ENCODE measurements at regions not wholly inside any gene's neighbourhood (a gene's known extent, or its start where the extent isn't known, plus 50 kb on each side); places are given as distances from the start of the nearest gene placed in this dataset.

DNA sequence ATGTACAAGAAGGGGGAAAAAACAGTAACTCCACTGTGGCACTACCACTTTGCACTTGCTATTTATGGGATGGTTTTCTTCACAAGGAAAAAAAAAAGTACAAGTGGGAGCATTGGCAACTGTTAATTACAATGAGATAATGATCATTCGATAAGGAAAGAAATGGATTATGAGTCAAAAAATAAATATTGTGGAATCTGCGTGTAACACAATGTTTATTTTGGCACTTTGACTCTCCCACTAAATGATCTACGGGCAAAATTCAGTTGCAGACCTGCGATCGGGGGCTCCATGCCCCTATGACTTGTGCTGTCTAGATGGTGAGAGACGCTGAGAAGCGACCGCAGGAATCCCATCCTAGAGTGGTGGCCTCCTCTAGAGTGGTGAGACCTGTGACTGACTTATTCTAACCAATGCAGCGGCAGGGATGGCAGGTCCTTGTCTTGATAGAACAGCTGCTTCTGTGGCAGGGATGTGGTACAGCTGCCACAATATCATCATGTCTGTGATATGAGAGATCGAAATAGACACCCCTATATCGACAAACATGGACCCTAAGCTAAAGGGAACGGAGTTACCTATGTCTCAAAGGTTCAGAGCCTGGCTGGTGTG is 345.0 kb upstream of the KLF6 start:
- TF ChIP-seq, protein P1, sequence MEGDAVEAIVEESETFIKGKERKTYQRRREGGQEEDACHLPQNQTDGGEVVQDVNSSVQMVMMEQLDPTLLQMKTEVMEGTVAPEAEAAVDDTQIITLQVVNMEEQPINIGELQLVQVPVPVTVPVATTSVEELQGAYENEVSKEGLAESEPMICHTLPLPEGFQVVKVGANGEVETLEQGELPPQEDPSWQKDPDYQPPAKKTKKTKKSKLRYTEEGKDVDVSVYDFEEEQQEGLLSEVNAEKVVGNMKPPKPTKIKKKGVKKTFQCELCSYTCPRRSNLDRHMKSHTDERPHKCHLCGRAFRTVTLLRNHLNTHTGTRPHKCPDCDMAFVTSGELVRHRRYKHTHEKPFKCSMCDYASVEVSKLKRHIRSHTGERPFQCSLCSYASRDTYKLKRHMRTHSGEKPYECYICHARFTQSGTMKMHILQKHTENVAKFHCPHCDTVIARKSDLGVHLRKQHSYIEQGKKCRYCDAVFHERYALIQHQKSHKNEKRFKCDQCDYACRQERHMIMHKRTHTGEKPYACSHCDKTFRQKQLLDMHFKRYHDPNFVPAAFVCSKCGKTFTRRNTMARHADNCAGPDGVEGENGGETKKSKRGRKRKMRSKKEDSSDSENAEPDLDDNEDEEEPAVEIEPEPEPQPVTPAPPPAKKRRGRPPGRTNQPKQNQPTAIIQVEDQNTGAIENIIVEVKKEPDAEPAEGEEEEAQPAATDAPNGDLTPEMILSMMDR (IDR thresholded peaks at IDR 0.05; ENCODE audit: low read depth, low read length), result no peak
- no peak overlapping the region for H3K4me3 ChIP-seq (ENCODE audit: low read depth, low read length)

DNA sequence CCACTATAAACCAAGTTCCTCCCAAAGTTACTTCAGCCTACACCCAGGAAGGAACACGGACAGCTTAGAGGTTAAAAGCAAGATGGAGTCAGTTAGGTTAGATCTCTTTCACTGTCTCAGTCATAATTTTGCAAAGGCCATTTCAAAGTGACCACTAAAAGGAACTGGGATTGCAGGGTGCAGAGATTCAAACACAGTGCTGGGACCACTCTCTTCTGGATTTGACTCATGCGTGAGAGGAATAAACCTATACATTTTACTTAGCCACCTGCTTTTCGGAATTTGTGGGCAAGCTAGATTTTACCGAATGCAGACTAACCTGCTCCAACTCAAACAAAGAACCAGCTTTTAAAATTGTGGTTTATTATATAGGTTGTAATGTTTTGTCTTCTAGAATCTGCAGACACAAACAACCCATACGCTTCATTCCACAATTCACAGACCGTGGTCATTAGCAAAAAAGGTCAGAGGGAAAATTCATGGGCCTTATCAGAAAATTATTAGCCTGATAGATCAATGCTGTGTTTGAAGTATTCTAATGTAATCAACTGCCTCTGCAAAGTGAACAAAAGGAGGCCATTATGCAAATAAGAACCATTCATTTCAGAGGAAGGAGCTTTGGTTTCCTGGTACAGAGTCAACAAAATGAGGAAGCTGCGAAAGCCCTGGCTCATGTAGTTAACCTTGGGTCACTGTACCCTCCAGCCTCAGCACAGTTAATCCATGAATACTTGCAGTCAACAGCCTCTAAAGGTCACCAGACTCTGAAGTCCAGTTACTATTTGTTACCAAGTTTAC is 342.7 kb upstream of the KLF6 start:
- H3K4me3 ChIP-seq (ENCODE audit: low read depth, low read length), result no peak overlapping the region
- TF ChIP-seq, protein P1 (IDR thresholded peaks at IDR 0.05; ENCODE audit: low read depth, low read length), result no peak

DNA sequence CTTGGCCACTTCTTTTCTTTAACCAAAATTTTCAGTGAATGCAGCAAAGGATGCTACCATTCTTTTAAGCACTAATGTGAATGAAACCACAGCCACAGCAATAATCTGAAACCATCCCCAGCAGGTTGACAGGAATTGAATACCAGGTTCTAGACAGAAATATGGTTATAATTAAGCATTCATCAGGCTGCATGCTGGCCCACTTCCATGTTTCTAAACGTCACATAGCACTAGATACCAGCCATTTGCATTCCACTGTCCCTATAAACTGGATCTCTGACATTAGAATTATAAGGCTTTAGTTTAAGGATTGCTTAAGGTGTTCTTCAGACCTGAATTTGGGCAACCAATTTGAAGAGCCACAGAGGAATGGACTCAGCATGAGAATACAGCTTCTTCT is 340.8 kb upstream of the KLF6 start:
- TF ChIP-seq, protein P1 (IDR thresholded peaks at IDR 0.05; ENCODE audit: low read depth, low read length), result no peak
- H3K4me3 ChIP-seq (ENCODE audit: low read depth, low read length), result no peak overlapping the region

DNA sequence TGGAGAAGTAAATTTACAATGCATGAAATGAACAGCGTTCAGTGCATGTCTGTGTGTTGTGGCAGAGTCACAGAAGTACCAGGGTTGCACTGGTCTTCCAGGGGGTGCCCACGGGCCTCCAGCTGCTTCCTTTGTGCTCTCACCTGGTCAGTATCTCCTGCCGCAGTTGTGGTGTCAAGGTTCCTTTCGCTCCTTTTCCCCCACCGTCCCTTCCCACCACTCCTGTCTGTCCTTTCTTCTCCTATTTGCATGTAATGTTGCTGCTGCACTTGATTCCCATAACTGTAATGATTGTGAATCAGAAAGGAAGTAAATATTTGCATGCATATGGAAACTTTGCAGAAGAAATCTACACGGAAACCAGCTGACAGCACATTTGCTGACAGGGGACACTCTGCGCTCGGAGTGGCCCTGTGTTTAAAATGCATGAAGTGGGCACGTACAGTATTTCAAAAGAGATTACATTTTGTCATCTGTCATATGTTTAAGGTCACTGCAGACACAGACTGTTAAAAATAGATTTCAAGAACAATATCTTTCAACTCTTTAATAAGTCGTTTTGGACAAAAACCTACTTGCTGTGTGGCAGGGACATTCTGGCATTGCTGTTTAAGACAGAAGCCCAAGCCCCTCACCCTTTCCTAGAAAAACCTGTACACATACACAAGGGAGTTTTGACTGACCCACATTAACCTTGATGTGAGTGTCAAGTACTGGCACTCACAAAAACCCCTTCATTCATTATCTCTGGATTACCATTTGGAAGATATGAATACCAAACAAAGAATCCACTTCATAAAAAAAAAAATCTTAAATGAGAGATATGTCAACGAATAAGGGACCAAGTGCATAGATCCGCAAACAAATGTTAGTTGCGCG is 336.7 kb upstream of the KLF6 start:
- TF ChIP-seq, protein P1 (IDR thresholded peaks at IDR 0.05; ENCODE audit: low read depth, low read length), result no peak
- H3K4me3 ChIP-seq (ENCODE audit: low read depth, low read length), result no peak overlapping the region

DNA sequence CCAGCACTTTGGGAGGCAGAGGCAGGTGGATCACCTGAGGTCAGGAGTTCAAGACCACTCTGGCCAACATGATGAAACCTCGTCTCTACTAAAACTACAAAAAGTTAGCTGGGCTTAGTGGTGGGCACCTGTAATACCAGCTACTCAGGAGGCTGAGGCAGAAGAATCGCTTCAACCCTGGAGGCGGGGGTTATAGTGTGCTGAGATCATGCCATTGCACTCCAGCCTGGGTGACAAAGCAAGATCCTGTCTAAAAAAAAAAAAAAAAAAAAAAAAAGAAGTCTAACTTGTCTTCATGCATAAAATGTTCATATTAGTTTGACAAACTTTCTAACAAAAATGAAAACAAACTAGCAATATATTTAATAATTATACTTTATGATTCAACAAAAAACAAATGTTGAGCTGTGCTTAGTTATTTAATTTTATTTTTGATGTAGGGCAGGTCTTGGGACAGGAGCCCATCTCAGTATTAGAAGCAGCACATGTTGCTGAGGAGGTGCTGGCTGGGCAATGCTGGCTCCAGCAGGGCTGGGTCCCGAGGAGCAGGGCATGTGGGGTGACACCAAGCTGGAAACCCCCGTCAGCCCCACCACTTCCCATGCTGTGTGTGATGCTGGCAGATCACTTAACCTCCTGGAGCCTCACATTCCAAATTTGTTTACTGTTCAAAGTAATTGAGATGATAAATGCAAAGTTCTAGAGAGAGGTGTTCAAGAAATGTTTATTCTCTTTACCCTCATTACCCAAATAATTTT is 335.3 kb upstream of the KLF6 start:
- TF ChIP-seq, protein P1 (IDR thresholded peaks at IDR 0.05; ENCODE audit: low read depth, low read length), result no peak
- no peak overlapping the region for H3K4me3 ChIP-seq (ENCODE audit: low read depth, low read length)

DNA sequence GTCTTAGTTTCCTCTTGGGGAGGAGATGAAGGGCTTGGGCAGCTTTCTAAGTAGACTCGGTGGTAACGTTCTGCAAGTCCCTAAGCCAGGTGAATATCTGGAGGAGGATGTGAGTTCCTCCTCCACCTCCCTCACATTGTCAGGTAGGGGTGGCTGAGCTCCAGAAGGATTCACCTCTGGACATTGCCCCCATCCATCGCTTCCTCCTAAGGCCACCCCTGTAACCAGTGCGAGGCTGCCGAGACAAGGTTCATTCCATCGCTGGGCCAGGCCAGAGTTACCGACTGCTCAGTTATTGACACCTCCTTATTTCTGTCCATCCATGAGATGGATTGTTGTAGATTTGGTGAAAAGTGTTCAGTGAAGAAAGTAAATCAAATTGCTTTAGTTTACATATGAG is 334.1 kb upstream of the KLF6 start:
- H3K4me3 ChIP-seq (ENCODE audit: low read depth, low read length), result no peak overlapping the region
- TF ChIP-seq, protein P1 (IDR thresholded peaks at IDR 0.05; ENCODE audit: low read depth, low read length), result no peak
